ENCODE measurements at regions not wholly inside any gene's neighbourhood (a gene's known extent, or its start where the extent isn't known, plus 50 kb on each side); places are given as distances from the start of the nearest gene placed in this dataset.

- H4K20me1 ChIP-seq (ENCODE audit: control insufficient read depth, insufficient read depth): no peaks in the 10 kb centered on the region
- intact Hi-C loops (cut with micrococcal nuclease; ENCODE audit: unreplicated experiment): no loop called here
- no peak overlapping the region for H3K9ac ChIP-seq (ENCODE audit: control insufficient read depth, insufficient read depth, low read length)
- DNase-seq (ENCODE audit: low read depth, low spot score) (no peak), FAIRE-seq (no peak), ATAC-seq (no peak)
- WGBS (ENCODE audit: insufficient coverage, insufficient replicate concordance, low lambda C conversion rate, missing lambda C conversion rate): 13% methylated on average over 3 of the region's 3 CpGs
- in situ Hi-C loops (cut with MboI): no loop called here
- no peaks in the 10 kb centered on the region for H3K79me2 ChIP-seq (ENCODE audit: control insufficient read depth, insufficient read depth, low read length)
- no peak overlapping the region for H3K4me2 ChIP-seq (ENCODE audit: control insufficient read depth, insufficient read depth)
- no peak overlapping the region for H3K27ac ChIP-seq (ENCODE audit: control insufficient read depth, insufficient read depth)
- ChIA-PET RAD21 (ENCODE audit: unreplicated experiment) (no interaction called here), CTCF (no interaction called here), POLR2A (no interaction called here), SMC1A (ENCODE audit: uncharacterized antibody, unreplicated experiment) (no interaction called here)
- no peaks in the 10 kb centered on the region for H3K27me3 ChIP-seq (replicated peaks in 1 of 2; ENCODE audit: control insufficient read depth in 2 of 2, insufficient read depth in 2 of 2, low read length in 1 of 2)
- no peak overlapping the region for H2AFZ ChIP-seq (ENCODE audit: control insufficient read depth, low read depth, low read length)
- TF ChIP-seq NR2F1 (conservative IDR thresholded peaks at IDR 0.05): no peak
- no peak for TF ChIP-seq FOS (IDR thresholded peaks at IDR 0.05; ENCODE audit: borderline replicate concordance, extremely low read depth, insufficient read length)
- no peak for TF ChIP-seq IRF5 (IDR thresholded peaks at IDR 0.05; ENCODE audit: borderline replicate concordance)
- no peak for TF ChIP-seq E2F8 (IDR thresholded peaks at IDR 0.05; ENCODE audit: low read depth, partially characterized antibody)
- no peak for TF ChIP-seq BCL11A (IDR thresholded peaks at IDR 0.05; ENCODE audit: low read depth, low read length)
- no peak for TF ChIP-seq ASH2L (IDR thresholded peaks at IDR 0.05; ENCODE audit: borderline replicate concordance, low read depth)
- no peak for TF ChIP-seq MTA3 (IDR thresholded peaks at IDR 0.05; ENCODE audit: borderline replicate concordance, low read length)
- TF ChIP-seq HDGF (IDR thresholded peaks at IDR 0.05): no peak
- no peak for TF ChIP-seq TBL1XR1 (IDR thresholded peaks at IDR 0.05; ENCODE audit: low read depth, low read length)
- TF ChIP-seq JUND (IDR thresholded peaks at IDR 0.05; ENCODE audit: low read depth, low read length): no peak
- no peak for TF ChIP-seq MEF2B (IDR thresholded peaks at IDR 0.05; ENCODE audit: partially characterized antibody, poor library complexity, severe bottlenecking)
- no peak for TF ChIP-seq SIN3A (IDR thresholded peaks at IDR 0.05; ENCODE audit: low read depth, low read length)
- BruUV-seq (replicated peaks): no TSS peak
- H3K9me3 ChIP-seq (replicated peaks; ENCODE audit: control insufficient read depth, insufficient read depth, low read length): no peaks in the 10 kb centered on the region
- no peak overlapping the region for H3K4me3 ChIP-seq
- H3K4me1 ChIP-seq (ENCODE audit: control insufficient read depth, insufficient read depth, low read length): no peaks in the 10 kb centered on the region
- no peaks in the 10 kb centered on the region for H3K36me3 ChIP-seq (ENCODE audit: control insufficient read depth in 2 of 2, insufficient read depth in 2 of 2, low read length in 1 of 2)
Measured at GRCh38 chr5:51278539-51278938, 104.7 kb upstream of the ISL1 start.

All from GM12878 (cell line).